Smooth muscle cell (in vitro differentiated cells): ENCODE measurements at regions not wholly inside any gene's neighbourhood (a gene's known extent, or its start where the extent isn't known, plus 50 kb on each side); places are given as distances from the start of the nearest gene placed in this dataset.

Experiments used
- DNase-seq: peaks from one replicate; lab custom pipeline; 2025; ENCODE audit not compliant: unreplicated experiment; lab: John Stamatoyannopoulos, UW
- H2AFZ ChIP-seq: fragments of 200-600 bp; sonication (generic); 2 replicates; pipeline ENCODE4 v1.6.0; 2016; ENCODE audit warnings: antibody characterized with exemption, low read depth, mild to moderate bottlenecking
- H3F3A ChIP-seq: fragments of 200-600 bp; sonication (generic); 2 replicates; pipeline ENCODE4 v1.6.0; 2017; ENCODE audit warnings: antibody characterized with exemption, low read depth
- H3K27ac ChIP-seq: fragments of 200-600 bp; sonication (generic); 2 replicates; pipeline ENCODE4 v1.5.1; 2016; ENCODE audit warnings: low read depth, mild to moderate bottlenecking
- H3K27me3 ChIP-seq: fragments of 200-600 bp; sonication (generic); 2 replicates; pipeline ENCODE4 v1.6.1; 2016; ENCODE audit warnings: low read depth, mild to moderate bottlenecking
- H3K36me3 ChIP-seq: fragments of 200-600 bp; sonication (generic); 2 replicates; pipeline ENCODE4 v1.5.1; 2016; ENCODE audit warnings: low read depth
- H3K4me1 ChIP-seq: fragments of 200-600 bp; sonication (generic); 2 replicates; pipeline ENCODE4 v1.5.1; 2016; ENCODE audit warnings: low read depth
- H3K4me2 ChIP-seq: fragments of 200-600 bp; sonication (generic); 2 replicates; pipeline ENCODE4 v1.6.0; 2016; ENCODE audit warnings: mild to moderate bottlenecking
- H3K4me3 ChIP-seq: fragments of 200-600 bp; sonication (generic); 2 replicates; pipeline ENCODE4 v1.5.1; 2016; ENCODE audit warnings: mild to moderate bottlenecking
- H3K79me2 ChIP-seq: fragments of 200-600 bp; sonication (generic); 2 replicates; pipeline ENCODE4 v1.6.0; 2016; ENCODE audit warnings: low read depth, mild to moderate bottlenecking
- H3K9ac ChIP-seq: fragments of 200-600 bp; sonication (generic); 2 replicates; pipeline ENCODE4 v1.6.0; 2016; ENCODE audit warnings: low read depth
- H3K9me3 ChIP-seq: fragments of 200-600 bp; sonication (generic); replicated peaks from 2 replicates; pipeline ENCODE4 v1.5.1; 2016; ENCODE audit warnings: low read depth
- H4K20me1 ChIP-seq: fragments of 200-600 bp; sonication (generic); 2 replicates; pipeline ENCODE4 v1.6.0; 2016; ENCODE audit warnings: low read depth
- WGBS: methylation state at CpG from one replicate; pipeline ENCODE4 v1.1.7; 2016; ENCODE audit warnings: low lambda C conversion rate; 5-methylcytosine and 5-hydroxymethylcytosine counted together
- TF ChIP-seq, protein P1 (sequence below): fragments of 200-600 bp; sonication (generic); IDR thresholded peaks from 2 replicates; pipeline ENCODE4 v1.5.1; 2017; ENCODE audit warnings: borderline replicate concordance, mild to moderate bottlenecking, antibody characterized with exemption; ENCODE audit not compliant: insufficient read depth, poor library complexity, severe bottlenecking

DNA sequence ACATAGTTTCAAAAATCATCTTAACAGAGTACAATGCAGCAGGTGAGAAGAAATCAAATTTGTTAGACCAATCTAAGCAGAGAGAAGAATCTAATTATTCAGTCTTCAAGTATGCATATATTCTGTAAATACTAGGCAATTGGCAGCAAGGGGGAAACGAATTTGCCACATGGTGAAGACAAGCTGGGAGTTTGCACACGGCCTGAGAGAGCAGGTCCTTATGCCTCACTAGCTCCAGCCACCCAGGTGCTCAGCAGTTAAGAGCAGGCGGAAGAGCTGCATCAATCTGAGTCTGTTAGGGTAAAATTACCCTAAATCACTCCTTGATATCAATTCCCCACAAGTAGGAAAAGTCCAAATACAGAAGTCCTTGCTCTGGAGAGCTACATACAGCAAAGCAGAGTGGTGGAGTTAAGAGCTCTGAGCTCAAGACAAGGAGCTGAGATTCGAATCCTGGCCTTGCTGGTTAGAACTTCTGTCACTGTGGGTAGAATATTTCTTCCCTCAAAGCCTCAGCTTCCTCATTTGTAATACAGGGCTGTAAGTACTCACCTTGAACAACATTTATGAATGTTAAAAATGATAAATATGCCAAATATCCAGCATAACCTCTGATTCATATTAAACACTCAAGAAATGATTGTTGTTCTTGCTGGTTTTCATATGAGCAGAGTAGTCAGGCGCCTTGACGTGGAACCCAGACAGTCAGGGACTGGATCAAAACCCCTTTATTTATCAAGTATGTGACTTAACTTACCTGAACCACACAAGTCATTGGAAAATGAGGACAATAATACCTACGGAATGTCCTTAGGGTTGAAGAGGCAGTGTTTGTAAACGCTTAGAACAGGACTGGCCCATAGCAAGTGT, 444.2 kb downstream of the CDH26 start:
- TF ChIP-seq, protein P1, sequence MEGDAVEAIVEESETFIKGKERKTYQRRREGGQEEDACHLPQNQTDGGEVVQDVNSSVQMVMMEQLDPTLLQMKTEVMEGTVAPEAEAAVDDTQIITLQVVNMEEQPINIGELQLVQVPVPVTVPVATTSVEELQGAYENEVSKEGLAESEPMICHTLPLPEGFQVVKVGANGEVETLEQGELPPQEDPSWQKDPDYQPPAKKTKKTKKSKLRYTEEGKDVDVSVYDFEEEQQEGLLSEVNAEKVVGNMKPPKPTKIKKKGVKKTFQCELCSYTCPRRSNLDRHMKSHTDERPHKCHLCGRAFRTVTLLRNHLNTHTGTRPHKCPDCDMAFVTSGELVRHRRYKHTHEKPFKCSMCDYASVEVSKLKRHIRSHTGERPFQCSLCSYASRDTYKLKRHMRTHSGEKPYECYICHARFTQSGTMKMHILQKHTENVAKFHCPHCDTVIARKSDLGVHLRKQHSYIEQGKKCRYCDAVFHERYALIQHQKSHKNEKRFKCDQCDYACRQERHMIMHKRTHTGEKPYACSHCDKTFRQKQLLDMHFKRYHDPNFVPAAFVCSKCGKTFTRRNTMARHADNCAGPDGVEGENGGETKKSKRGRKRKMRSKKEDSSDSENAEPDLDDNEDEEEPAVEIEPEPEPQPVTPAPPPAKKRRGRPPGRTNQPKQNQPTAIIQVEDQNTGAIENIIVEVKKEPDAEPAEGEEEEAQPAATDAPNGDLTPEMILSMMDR, result no peak
- Histone ChIP-seq H3K4me1 (no peaks in the 10 kb centered on the region), H3K27me3 (no peaks in the 10 kb centered on the region), H3K36me3 (no peaks in the 10 kb centered on the region), H2AFZ (no peak overlapping the region), H3K4me3 (no peak overlapping the region), H3K27ac (no peak overlapping the region), H3K4me2 (no peak overlapping the region), H4K20me1 (no peaks in the 10 kb centered on the region), H3K79me2 (no peaks in the 10 kb centered on the region), H3K9me3 (no peaks in the 10 kb centered on the region), H3K9ac (no peak overlapping the region), H3F3A (no peaks in the 10 kb centered on the region)
- DNase-seq, result no peak
- 88% methylated on average over 8 of the region's 8 CpGs for WGBS

DNA sequence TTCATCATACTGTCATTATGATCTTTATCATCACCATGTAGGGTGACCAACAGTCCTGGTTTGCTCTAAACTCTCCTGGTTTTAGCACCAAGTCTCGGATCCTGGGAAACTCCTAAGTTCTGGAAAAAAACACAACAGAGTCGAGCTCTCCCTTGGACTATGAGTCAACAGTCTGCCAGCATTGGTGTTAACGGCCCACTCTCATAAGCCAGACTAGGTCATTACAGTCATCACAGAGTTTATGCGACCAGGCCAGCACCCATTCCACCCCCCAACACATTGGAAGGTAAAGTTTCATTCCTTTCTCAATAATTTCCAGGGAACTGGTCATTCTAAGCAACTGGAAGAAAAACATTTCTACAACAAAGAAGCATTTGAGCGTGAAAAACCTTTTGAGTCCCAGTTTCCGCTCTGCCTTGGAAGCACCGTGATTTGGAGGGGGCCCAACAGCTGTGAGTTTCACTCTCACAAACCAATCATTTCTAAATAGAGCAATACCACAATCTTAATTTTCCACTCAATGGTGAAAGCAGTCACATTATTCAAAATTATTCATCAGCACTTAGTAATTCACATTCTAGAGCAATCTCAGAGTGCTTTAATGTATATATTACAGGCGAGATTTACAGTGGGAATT, 445.0 kb downstream of the CDH26 start:
- Histone ChIP-seq H2AFZ (no peak overlapping the region), H3K4me3 (no peak overlapping the region), H4K20me1 (no peaks in the 10 kb centered on the region), H3K4me1 (no peaks in the 10 kb centered on the region), H3F3A (no peaks in the 10 kb centered on the region), H3K79me2 (no peaks in the 10 kb centered on the region), H3K9me3 (no peaks in the 10 kb centered on the region), H3K36me3 (no peaks in the 10 kb centered on the region), H3K27me3 (no peaks in the 10 kb centered on the region), H3K27ac (no peak overlapping the region), H3K4me2 (no peak overlapping the region), H3K9ac (no peak overlapping the region)
- WGBS, result 63% methylated on average over 8 of the region's 8 CpGs
- TF ChIP-seq, protein P1, result no peak
- DNase-seq, result no peak

- Histone ChIP-seq H2AFZ (no peak overlapping the region), H4K20me1 (no peaks in the 10 kb centered on the region), H3K9me3 (no peaks in the 10 kb centered on the region), H3F3A (no peaks in the 10 kb centered on the region), H3K79me2 (no peaks in the 10 kb centered on the region), H3K4me1 (no peaks in the 10 kb centered on the region), H3K4me3 (no peak overlapping the region), H3K27ac (no peak overlapping the region), H3K27me3 (no peaks in the 10 kb centered on the region), H3K9ac (no peak overlapping the region), H3K4me2 (no peak overlapping the region), H3K36me3 (no peaks in the 10 kb centered on the region)
- 90% methylated on average over 10 of the region's 10 CpGs for WGBS
- TF ChIP-seq, protein P1, result no peak
- DNase-seq, result no peak
Measured at GRCh38 chr20:60407011-60407771, 449.0 kb downstream of the CDH26 start.
